Activated naive CD4-positive, alpha-beta T cell treated with Interleukin-2 at 50 U/mL for 16 hours (primary cell): ENCODE measurements at regions not wholly inside any gene's neighbourhood (a gene's known extent, or its start where the extent isn't known, plus 50 kb on each side); places are given as distances from the start of the nearest gene placed in this dataset.
"Not testable (repeated sequence)": the region's sequence is repeated elsewhere in the genome, so short reads cannot be mapped to it uniquely, and the experiment has no call there.

Experiments used
- DNase-seq: peaks from one replicate; pipeline ENCODE4 v3.0.0-alpha.2; 2020

- not testable (repeated sequence) for DNase-seq
Measured at GRCh38 chr5:100364757-100365478, 170.3 kb upstream of the FAM174A start.

- not testable (repeated sequence) for DNase-seq
Measured at GRCh38 chr5:100364343-100364742, 170.8 kb upstream of the FAM174A start.

GRCh38 chr5:100359998-100360397 lies 175.2 kb upstream of the FAM174A start:
- not testable (repeated sequence) for DNase-seq

- DNase-seq = not testable (repeated sequence)
Measured at GRCh38 chr5:100346269-100346668, 188.9 kb upstream of the FAM174A start.

GRCh38 chr5:100341485-100341884 lies 193.7 kb upstream of the FAM174A start:
- DNase-seq = not testable (repeated sequence)

- no peak for DNase-seq
Measured at GRCh38 chr5:100322483-100322882, 212.7 kb upstream of the FAM174A start.

- no peak for DNase-seq
Measured at GRCh38 chr5:100319885-100320284, 215.3 kb upstream of the FAM174A start.

GRCh38 chr5:100313657-100314056 lies 221.5 kb upstream of the FAM174A start:
- DNase-seq = no peak

- no peak for DNase-seq
Measured at GRCh38 chr5:100311806-100312205, 223.4 kb upstream of the FAM174A start.

- DNase-seq = no peak
Measured at GRCh38 chr5:100306000-100306399, 229.2 kb upstream of the FAM174A start.

GRCh38 chr5:100303216-100303615 lies 232.0 kb upstream of the FAM174A start:
- DNase-seq = no peak

GRCh38 chr5:100299261-100299660 lies 235.9 kb upstream of the FAM174A start:
- no peak for DNase-seq

- no peak for DNase-seq
Measured at GRCh38 chr5:100276071-100276470, 259.1 kb upstream of the FAM174A start.

GRCh38 chr5:100275631-100276030 lies 259.5 kb upstream of the FAM174A start:
- no peak for DNase-seq

GRCh38 chr5:100273846-100274580 lies 261.2 kb upstream of the FAM174A start:
- DNase-seq = no peak

GRCh38 chr5:100270023-100270771 lies 265.0 kb upstream of the FAM174A start:
- DNase-seq = no peak

GRCh38 chr5:100260968-100261367 lies 274.2 kb upstream of the FAM174A start:
- DNase-seq = no peak

- DNase-seq = no peak
Measured at GRCh38 chr5:100252944-100253343, 282.2 kb upstream of the FAM174A start.

GRCh38 chr5:100252037-100252436 lies 283.1 kb upstream of the FAM174A start:
- no peak for DNase-seq

- DNase-seq = no peak
Measured at GRCh38 chr5:100249884-100250269, 285.3 kb upstream of the FAM174A start.

GRCh38 chr5:100249211-100249883 lies 285.8 kb upstream of the FAM174A start:
- DNase-seq = no peak

- no peak for DNase-seq
Measured at GRCh38 chr5:100232736-100233135, 302.4 kb upstream of the FAM174A start.

GRCh38 chr5:100188778-100189177 lies 346.4 kb upstream of the FAM174A start:
- DNase-seq = no peak
